ENCODE measurements at regions not wholly inside any gene's neighbourhood (a gene's known extent, or its start where the extent isn't known, plus 50 kb on each side); places are given as distances from the start of the nearest gene placed in this dataset.
"Not testable (repeated sequence)": the region's sequence is repeated elsewhere in the genome, so short reads cannot be mapped to it uniquely, and the experiment has no call there.

GRCh38 chr11:10982704-10983510 is 125.1 kb upstream of the ZBED5 start:
- DNase-seq (ENCODE audit: low read depth, low spot score), result no peak
- no peak overlapping the region for H3K27ac ChIP-seq

DNA sequence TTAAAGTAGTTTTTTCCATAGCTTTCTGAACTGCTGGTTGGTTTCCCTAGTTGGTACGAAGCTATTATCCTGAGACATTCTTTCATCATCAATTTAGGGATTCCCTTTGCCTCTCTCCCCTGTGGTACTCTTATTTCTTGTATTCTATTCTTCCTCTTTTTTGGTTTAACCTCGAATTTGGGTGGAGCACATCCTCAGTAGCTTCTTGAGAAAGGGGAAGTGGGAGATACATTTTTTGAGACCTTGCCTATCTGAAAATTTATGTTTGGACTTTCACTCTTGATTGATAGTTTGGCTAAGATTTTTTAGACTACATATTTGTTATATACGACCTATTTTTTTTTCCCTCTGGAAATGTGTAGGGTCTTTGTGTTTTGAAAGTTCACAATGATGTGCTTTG is 121.7 kb upstream of the ZBED5 start:
- H3K27ac ChIP-seq, result no peak overlapping the region
- DNase-seq (ENCODE audit: low read depth, low spot score), result no peak

DNA sequence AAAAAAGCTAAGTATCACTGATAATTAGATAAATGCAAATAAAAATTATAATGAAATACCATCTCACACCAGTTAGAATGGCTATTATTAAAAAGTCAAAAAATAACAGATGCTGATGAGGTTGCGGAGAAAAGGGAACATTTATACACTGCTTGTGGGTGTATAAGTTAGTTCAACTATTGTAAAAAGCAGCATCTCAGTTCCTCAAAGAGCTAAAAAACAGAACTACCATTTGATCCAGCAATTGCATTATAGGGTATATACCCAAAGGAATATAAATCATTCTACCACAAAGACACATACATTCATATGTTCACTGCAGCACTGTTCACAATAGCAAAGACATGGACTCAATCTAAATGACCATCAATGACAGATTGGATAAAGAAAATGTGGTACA is 120.3 kb upstream of the ZBED5 start:
- DNase-seq (ENCODE audit: low read depth, low spot score), result no peak
- no peak overlapping the region for H3K27ac ChIP-seq

GRCh38 chr11:10975287-10975721 is 117.5 kb upstream of the ZBED5 start:
- no peak for DNase-seq (ENCODE audit: low read depth, low spot score)
- H3K27ac ChIP-seq, result no peak overlapping the region

GRCh38 chr11:10973416-10973815 is 115.6 kb upstream of the ZBED5 start:
- no peak overlapping the region for H3K27ac ChIP-seq
- DNase-seq (ENCODE audit: low read depth, low spot score), result no peak

DNA sequence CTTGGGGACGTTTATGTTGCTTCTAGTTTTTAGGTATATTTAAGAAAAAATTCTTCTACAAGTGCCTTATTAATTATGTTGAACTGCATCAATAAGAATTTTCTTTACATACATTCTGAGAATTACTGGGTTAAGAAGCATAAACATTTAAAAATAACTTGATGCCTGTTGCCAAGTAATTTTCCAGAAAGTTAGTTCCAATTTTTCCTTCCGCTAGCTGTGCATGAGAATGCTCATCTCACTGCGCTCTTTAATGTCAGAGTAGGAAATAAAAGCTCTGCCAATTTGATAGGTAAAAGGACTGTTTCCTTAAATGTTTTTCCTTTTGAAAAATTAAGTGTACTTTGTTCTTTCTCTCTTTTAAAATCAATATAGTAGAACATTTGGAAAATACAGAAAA is 113.1 kb upstream of the ZBED5 start:
- no peak for DNase-seq (ENCODE audit: low read depth, low spot score)
- H3K27ac ChIP-seq, result no peak overlapping the region

GRCh38 chr11:10969387-10969786 is 111.5 kb upstream of the ZBED5 start:
- no peak for DNase-seq (ENCODE audit: low read depth, low spot score)
- H3K27ac ChIP-seq, result no peak overlapping the region

DNA sequence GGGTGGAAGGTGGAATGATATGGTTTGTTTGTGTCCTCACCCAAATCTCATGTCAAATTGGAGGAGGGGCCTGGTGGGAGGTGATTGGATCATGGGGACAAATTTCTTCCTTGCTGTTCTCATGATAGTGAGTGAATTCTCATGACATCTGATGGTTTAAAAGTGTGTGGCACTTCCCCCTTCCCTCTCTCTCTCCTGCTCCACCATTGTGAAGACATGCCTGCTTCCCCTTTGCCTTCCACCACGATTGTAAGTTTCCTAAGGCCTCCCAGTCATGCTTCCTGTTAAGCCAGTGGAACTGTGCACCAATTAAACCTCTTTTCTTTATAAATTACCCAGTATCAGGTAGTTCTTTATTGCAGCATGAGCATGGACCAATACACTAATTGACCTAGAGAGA is 99.0 kb upstream of the ZBED5 start:
- DNase-seq (ENCODE audit: low read depth, low spot score), result not testable (repeated sequence)

DNA sequence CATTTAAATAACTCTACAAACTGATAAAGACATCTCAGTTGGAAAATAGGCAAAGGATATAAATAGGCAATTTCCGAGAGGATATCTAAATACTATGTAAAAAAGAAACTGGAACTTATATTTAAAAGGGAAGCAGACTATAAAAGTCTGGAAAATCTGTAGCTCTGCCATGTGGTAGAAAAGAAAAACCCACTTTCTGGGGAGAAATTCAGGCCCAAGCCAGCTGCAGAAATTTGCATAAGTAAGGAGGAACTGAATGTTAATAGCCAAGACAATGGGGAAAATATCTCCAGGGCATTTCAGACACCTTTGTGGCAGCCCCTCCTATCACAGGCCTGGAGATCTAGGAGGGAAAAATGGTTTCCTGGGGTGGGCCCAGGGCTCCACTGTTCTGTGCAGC is 97.8 kb upstream of the ZBED5 start:
- no peak overlapping the region for H3K27ac ChIP-seq
- DNase-seq (ENCODE audit: low read depth, low spot score), result no peak

More for the DNA sequence above, 99.0 kb upstream of the ZBED5 start:
- not testable (repeated sequence) for H3K27ac ChIP-seq

GRCh38 chr11:10954184-10954583 is 96.3 kb upstream of the ZBED5 start:
- no peak for DNase-seq (ENCODE audit: low read depth, low spot score)
- no peak overlapping the region for H3K27ac ChIP-seq

DNA sequence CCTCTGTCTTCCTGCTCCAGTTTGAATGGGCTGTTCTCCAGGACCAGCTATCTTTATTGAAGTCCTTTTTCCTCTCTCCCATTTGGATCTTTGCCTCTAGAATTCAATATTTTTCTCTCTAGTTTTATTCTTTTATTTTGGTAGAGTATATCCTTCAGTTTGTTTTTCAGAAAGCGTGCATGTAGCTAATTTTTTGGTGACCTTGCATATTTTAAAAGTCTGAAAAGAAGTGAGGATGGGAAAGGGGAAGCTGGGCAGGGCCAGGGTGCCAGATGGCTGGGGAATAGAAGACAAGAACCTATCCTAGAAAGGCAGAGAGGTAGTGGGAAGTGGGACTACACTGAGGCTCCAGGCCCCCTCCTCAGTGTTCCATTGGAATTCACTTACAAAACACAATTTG is 95.0 kb upstream of the ZBED5 start:
- no peak overlapping the region for H3K27ac ChIP-seq
- no peak for DNase-seq (ENCODE audit: low read depth, low spot score)

DNA sequence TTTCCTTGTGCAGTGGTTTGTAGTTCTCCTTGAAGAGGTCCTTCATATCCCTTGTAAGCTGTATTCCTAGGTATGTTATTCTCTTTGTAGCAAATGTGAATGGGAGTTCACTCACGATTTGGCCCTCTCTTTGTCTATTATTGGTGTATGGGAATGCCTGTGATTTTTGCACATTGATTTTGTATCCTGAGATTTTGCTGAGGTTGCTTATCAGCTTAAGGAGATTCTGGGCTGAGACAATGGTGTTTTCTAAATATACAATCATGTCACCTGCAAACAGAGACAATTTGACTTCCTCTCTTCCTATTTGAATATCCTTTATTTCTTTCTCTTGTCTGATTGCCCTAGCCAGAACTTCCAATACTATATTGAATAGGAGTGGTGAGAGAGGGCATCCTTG is 90.1 kb upstream of the ZBED5 start:
- DNase-seq (ENCODE audit: low read depth, low spot score); H3K27ac ChIP-seq: not testable (repeated sequence)

GRCh38 chr11:10946072-10946471 is 88.2 kb upstream of the ZBED5 start:
- no peak overlapping the region for H3K27ac ChIP-seq
- DNase-seq (ENCODE audit: low read depth, low spot score), result no peak

GRCh38 chr11:10945196-10945595 is 87.3 kb upstream of the ZBED5 start:
- no peak overlapping the region for H3K27ac ChIP-seq
- DNase-seq (ENCODE audit: low read depth, low spot score), result no peak

DNA sequence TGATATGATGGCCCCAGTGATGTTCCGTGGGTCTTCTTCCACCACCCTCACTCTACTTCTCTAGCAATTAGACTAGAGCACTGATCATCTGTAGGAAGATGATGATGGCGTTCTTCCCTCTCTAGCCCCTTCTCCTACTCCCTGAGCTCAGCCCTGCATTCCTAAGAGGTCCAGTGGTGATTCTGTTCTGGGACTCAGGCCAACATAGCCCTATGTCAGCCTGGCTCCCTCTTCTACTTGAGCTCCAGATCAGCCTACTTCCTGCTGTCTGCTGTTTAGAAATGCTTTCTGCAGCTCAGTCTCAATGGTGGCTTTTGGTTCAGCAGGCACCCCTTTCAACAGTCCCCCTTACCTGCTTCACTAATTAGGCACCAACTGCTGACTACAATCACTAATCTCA is 86.1 kb upstream of the ZBED5 start:
- H3K27ac ChIP-seq, result no peak overlapping the region
- no peak for DNase-seq (ENCODE audit: low read depth, low spot score)

GRCh38 chr11:10942620-10943019 is 84.8 kb upstream of the ZBED5 start:
- DNase-seq (ENCODE audit: low read depth, low spot score), result no peak

DNA sequence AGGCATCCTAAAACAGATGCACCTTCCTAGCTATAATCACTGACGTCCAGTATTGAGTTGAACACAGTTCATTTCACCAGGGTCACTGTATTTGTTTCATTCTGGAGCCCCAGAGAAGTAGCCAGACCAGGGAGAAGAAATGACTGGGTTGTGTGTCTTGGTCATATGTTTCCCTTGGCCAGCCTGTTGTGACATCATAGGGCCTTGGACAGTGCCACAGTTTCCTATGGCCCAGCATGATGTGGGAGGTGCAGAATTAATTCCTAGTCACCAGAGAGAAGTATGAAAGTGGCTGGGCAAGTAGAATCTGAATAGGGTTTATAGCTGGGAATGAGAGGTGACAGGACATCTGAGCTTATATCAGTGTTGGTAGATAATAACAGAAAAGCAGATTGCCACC is 84.0 kb upstream of the ZBED5 start:
- H3K27ac ChIP-seq, result no peak overlapping the region
- DNase-seq (ENCODE audit: low read depth, low spot score), result no peak

More at GRCh38 chr11:10942620-10943019, 84.8 kb upstream of the ZBED5 start:
- H3K27ac ChIP-seq, result no peak overlapping the region

GRCh38 chr11:10941414-10941813 is 83.6 kb upstream of the ZBED5 start:
- no peak for DNase-seq (ENCODE audit: low read depth, low spot score)

DNA sequence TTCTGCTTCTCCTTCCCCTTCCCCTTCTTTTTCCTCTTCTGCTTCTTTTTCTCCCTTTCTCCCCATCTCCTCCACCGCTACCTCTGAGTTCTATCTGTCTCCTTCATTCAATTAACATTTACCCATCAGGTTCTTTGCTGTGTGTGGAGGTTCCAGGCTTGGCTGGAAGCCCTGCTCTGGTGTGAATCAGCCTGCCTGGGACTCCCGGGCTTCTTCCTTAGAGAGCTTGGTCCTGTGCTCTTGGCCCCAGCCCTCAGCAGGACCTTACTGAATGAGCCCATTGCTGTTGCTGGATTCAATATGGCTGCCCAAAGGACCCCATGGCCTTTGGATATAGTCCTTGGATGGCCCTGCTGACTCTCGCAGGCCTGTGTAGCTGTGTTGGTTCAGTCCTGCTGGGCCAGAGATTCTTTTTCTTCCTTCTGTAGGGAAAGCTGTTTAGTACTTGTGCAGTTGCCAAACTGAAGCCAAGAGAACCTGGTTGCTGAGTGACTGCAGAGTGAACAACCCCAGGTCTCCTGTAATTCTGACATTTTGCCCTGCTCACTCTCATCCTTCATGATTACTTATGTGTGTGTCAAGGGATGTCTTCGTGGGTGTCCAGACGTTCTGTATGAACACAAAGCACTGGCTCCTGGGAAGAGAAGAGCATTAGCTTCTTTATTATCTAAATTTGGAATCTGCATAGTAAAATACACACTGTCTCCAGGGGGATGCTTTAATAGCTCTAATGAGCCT is 81.0 kb upstream of the ZBED5 start:
- no peak overlapping the region for H3K27ac ChIP-seq
- DNase-seq (ENCODE audit: low read depth, low spot score), result no peak

More at GRCh38 chr11:10941414-10941813, 83.6 kb upstream of the ZBED5 start:
- no peak overlapping the region for H3K27ac ChIP-seq

- H3K27ac ChIP-seq, result no peak overlapping the region
- DNase-seq (ENCODE audit: low read depth, low spot score), result no peak
Measured at GRCh38 chr11:10938231-10938630, 80.4 kb upstream of the ZBED5 start.

- no peak for DNase-seq (ENCODE audit: low read depth, low spot score)
- no peak overlapping the region for H3K27ac ChIP-seq
Measured at GRCh38 chr11:10937385-10937771, 79.5 kb upstream of the ZBED5 start.
